ENCODE measurements at regions not wholly inside any gene's neighbourhood (a gene's known extent, or its start where the extent isn't known, plus 50 kb on each side); places are given as distances from the start of the nearest gene placed in this dataset.

GRCh38 chr12:90245391-90245790 lies 536.8 kb upstream of the ATP2B1 start:
- TF ChIP-seq POLR2A (IDR thresholded peaks at IDR 0.05) (no peak), CTCF (IDR thresholded peaks at IDR 0.05) (no peak)

Data from sigmoid colon (tissue), 3 donors.